ENCODE measurements at regions not wholly inside any gene's neighbourhood (a gene's known extent, or its start where the extent isn't known, plus 50 kb on each side); places are given as distances from the start of the nearest gene placed in this dataset.

- DNase-seq = no peak
Observed at GRCh38 chr14:86015941-86016340, 486.0 kb downstream of the FLRT2 start.

- no peak for DNase-seq
Observed at GRCh38 chr14:86015511-86015910, 485.6 kb downstream of the FLRT2 start.

GRCh38 chr14:86013641-86014040, 483.7 kb downstream of the FLRT2 start:
- no peak for DNase-seq

GRCh38 chr14:86012461-86012860, 482.5 kb downstream of the FLRT2 start:
- no peak for DNase-seq

- DNase-seq = no peak
Observed at GRCh38 chr14:86003998-86004397, 474.1 kb downstream of the FLRT2 start.

GRCh38 chr14:85996551-85996950, 466.6 kb downstream of the FLRT2 start:
- no peak for DNase-seq

GRCh38 chr14:85991156-85991555, 461.2 kb downstream of the FLRT2 start:
- DNase-seq = no peak

GRCh38 chr14:85987907-85988306, 458.0 kb downstream of the FLRT2 start:
- DNase-seq = no peak

- no peak for DNase-seq
Observed at GRCh38 chr14:85987292-85987691, 457.3 kb downstream of the FLRT2 start.

GRCh38 chr14:85978582-85979250, 448.8 kb downstream of the FLRT2 start:
- DNase-seq = no peak

- DNase-seq = no peak
Observed at GRCh38 chr14:85974602-85975001, 444.7 kb downstream of the FLRT2 start.

- no peak for DNase-seq
Observed at GRCh38 chr14:85963486-85963885, 433.5 kb downstream of the FLRT2 start.

GRCh38 chr14:85960756-85961155, 430.8 kb downstream of the FLRT2 start:
- no peak for DNase-seq

- DNase-seq = no peak
Observed at GRCh38 chr14:85959063-85959462, 429.1 kb downstream of the FLRT2 start.

- DNase-seq = no peak
Observed at GRCh38 chr14:85958069-85958468, 428.1 kb downstream of the FLRT2 start.

- no peak for DNase-seq
Observed at GRCh38 chr14:85953265-85953664, 423.3 kb downstream of the FLRT2 start.

- DNase-seq = no peak
Observed at GRCh38 chr14:85948153-85948552, 418.2 kb downstream of the FLRT2 start.

GRCh38 chr14:85947461-85948139, 417.7 kb downstream of the FLRT2 start:
- DNase-seq = no peak

GRCh38 chr14:85943192-85943591, 413.2 kb downstream of the FLRT2 start:
- DNase-seq = no peak

- no peak for DNase-seq
Observed at GRCh38 chr14:85934886-85935254, 404.9 kb downstream of the FLRT2 start.

GRCh38 chr14:85934123-85934885, 404.4 kb downstream of the FLRT2 start:
- DNase-seq = no peak

GRCh38 chr14:85921241-85921640, 391.3 kb downstream of the FLRT2 start:
- no peak for DNase-seq

GRCh38 chr14:85917716-85918115, 387.8 kb downstream of the FLRT2 start:
- no peak for DNase-seq

GRCh38 chr14:85915711-85916110, 385.8 kb downstream of the FLRT2 start:
- no peak for DNase-seq
